Glutamatergic neuron (in vitro differentiated cells): ENCODE measurements at regions not wholly inside any gene's neighbourhood (a gene's known extent, or its start where the extent isn't known, plus 50 kb on each side); places are given as distances from the start of the nearest gene placed in this dataset.
"Not testable (repeated sequence)": the region's sequence is repeated elsewhere in the genome, so short reads cannot be mapped to it uniquely, and the experiment has no call there.

Source experiments
- DNase-seq: peaks from one replicate; pipeline ENCODE4 v3.0.0; 2022
- H3K27ac Mint-ChIP-seq: one replicate; pipeline ENCODE4 v1.8.0; 2020; ENCODE audit warnings: mild to moderate bottlenecking, mixed read lengths, inconsistent platforms; ENCODE audit not compliant: unreplicated experiment
- H3K27me3 Mint-ChIP-seq: one replicate; pipeline ENCODE4 v1.8.0; 2020; ENCODE audit warnings: mild to moderate bottlenecking, moderate library complexity, mixed read lengths, inconsistent platforms; ENCODE audit not compliant: unreplicated experiment
- H3K36me3 Mint-ChIP-seq: one replicate; pipeline ENCODE4 v1.8.0; 2020; ENCODE audit warnings: mild to moderate bottlenecking, mixed read lengths, inconsistent platforms; ENCODE audit not compliant: unreplicated experiment
- H3K4me1 Mint-ChIP-seq: one replicate; pipeline ENCODE4 v1.8.0; 2020; ENCODE audit warnings: mild to moderate bottlenecking, low read depth, mixed read lengths, inconsistent platforms; ENCODE audit not compliant: unreplicated experiment
- H3K4me3 Mint-ChIP-seq: one replicate; pipeline ENCODE4 v1.8.0; 2020; ENCODE audit warnings: mild to moderate bottlenecking, mixed read lengths, inconsistent platforms; ENCODE audit not compliant: unreplicated experiment
- H3K9me3 Mint-ChIP-seq: one replicate; pipeline ENCODE4 v1.8.0; 2020; ENCODE audit warnings: mild to moderate bottlenecking, moderate library complexity, mixed read lengths, inconsistent platforms; ENCODE audit not compliant: unreplicated experiment
- CTCF ChIP-seq: fragments of 200-600 bp; sonication (generic); IDR thresholded peaks from one replicate; pipeline ENCODE4 v1.5.0; 2021; ENCODE audit not compliant: partially characterized antibody, unreplicated experiment

- Mint-ChIP-seq H3K4me1 (no peaks in the 10 kb centered on the region), H3K9me3 (no peaks in the 10 kb centered on the region), H3K27me3 (peaks cover 2% of the 10 kb centered on the region), H3K4me3 (no peak overlapping the region), H3K36me3 (no peaks in the 10 kb centered on the region), H3K27ac (no peak overlapping the region)
- DNase-seq, result no peak
- TF ChIP-seq CTCF, result no peak
These were observed 113.4 kb downstream of the FAM50B start for GRCh38 chr6:3962291-3963280.

- H3K9me3 Mint-ChIP-seq, result no peaks in the 10 kb centered on the region
- no peak overlapping the region for H3K27ac Mint-ChIP-seq
- H3K36me3 Mint-ChIP-seq, result no peaks in the 10 kb centered on the region
- H3K4me1 Mint-ChIP-seq, result no peaks in the 10 kb centered on the region
- no peak for TF ChIP-seq CTCF
- peaks cover 2% of the 10 kb centered on the region for H3K27me3 Mint-ChIP-seq
- no peak overlapping the region for H3K4me3 Mint-ChIP-seq
- no peak for DNase-seq
These were observed 114.3 kb downstream of the FAM50B start for GRCh38 chr6:3963426-3963825.

- Mint-ChIP-seq H3K9me3 (no peaks in the 10 kb centered on the region), H3K27ac (no peak overlapping the region), H3K27me3 (no peaks in the 10 kb centered on the region), H3K4me3 (no peak overlapping the region), H3K36me3 (no peaks in the 10 kb centered on the region), H3K4me1 (no peaks in the 10 kb centered on the region)
- DNase-seq, result no peak
- TF ChIP-seq CTCF, result no peak
These were observed 113.7 kb downstream of the FAM217A start for GRCh38 chr6:3965071-3965718.

- TF ChIP-seq CTCF, result no peak
- Mint-ChIP-seq H3K36me3 (no peaks in the 10 kb centered on the region), H3K4me3 (no peak overlapping the region), H3K27ac (no peak overlapping the region), H3K9me3 (no peaks in the 10 kb centered on the region), H3K4me1 (no peaks in the 10 kb centered on the region), H3K27me3 (no peaks in the 10 kb centered on the region)
- DNase-seq, result no peak
These were observed 112.5 kb downstream of the FAM217A start for GRCh38 chr6:3966426-3966825.

GRCh38 chr6:3970097-3970496 is 108.8 kb downstream of the FAM217A start:
- Mint-ChIP-seq H3K4me3 (no peak overlapping the region), H3K36me3 (no peaks in the 10 kb centered on the region)
- no peak for TF ChIP-seq CTCF

GRCh38 chr6:3973152-3973551 is 105.8 kb downstream of the FAM217A start:
- H3K27me3 Mint-ChIP-seq, H3K9me3 Mint-ChIP-seq, H3K4me1 Mint-ChIP-seq, DNase-seq, H3K36me3 Mint-ChIP-seq, H3K4me3 Mint-ChIP-seq, H3K27ac Mint-ChIP-seq: not testable (repeated sequence)

More at GRCh38 chr6:3970097-3970496, 108.8 kb downstream of the FAM217A start:
- H3K9me3 Mint-ChIP-seq, result no peaks in the 10 kb centered on the region
- DNase-seq, result no peak
- no peak overlapping the region for H3K27ac Mint-ChIP-seq
- H3K27me3 Mint-ChIP-seq, result no peaks in the 10 kb centered on the region
- no peaks in the 10 kb centered on the region for H3K4me1 Mint-ChIP-seq
